Loucy (cell line): ENCODE measurements at regions not wholly inside any gene's neighbourhood (a gene's known extent, or its start where the extent isn't known, plus 50 kb on each side); places are given as distances from the start of the nearest gene placed in this dataset.

Source experiments
- CTCF ChIP-seq: fragments of 200-600 bp; sonication (generic); conservative IDR thresholded peaks from 2 replicates; pipeline ENCODE4 v1.5.1; 2014; ENCODE audit warnings: mild to moderate bottlenecking, antibody characterized with exemption, low read length
- EZH2phosphoT487 ChIP-seq: fragments of 200-600 bp; IDR thresholded peaks from 2 replicates; pipeline ENCODE4 v1.6.1; 2018; ENCODE audit warnings: antibody characterized with exemption, mild to moderate bottlenecking, moderate library complexity, borderline replicate concordance

- TF ChIP-seq EZH2phosphoT487 (no peak), CTCF (no peak)
These were observed 97.7 kb upstream of the CAB39 start for GRCh38 chr2:230614913-230615332.
